ENCODE measurements at regions not wholly inside any gene's neighbourhood (a gene's known extent, or its start where the extent isn't known, plus 50 kb on each side); places are given as distances from the start of the nearest gene placed in this dataset.
A peak's percentile ranks its signal among the peaks of the same experiment; 100 is the strongest.

DNA sequence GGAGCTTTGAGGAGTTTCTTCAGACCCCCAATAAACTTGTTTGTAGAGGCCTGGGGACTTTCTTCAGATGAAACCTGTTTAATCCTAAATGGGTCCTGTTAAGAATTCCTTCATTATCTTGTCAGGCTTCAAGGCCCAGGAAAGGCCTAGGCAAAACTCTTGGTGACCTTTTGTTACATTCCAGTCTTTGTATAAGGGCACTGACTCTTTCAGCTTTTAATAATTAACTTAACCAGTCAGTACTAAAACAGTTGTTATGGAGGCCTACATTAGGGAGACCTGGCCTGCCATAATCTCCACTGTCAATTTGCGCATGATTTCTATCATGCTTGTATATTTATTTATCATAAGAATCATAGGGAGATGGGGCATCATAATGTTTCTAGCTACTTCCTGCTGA is 110.2 kb downstream of the FCRL5 start:
- Histone ChIP-seq H3K4me1 (no peaks in the 10 kb centered on the region), H3K9me3 (no peaks in the 10 kb centered on the region), H3K27me3 (no peaks in the 10 kb centered on the region), H3K27ac (no peak overlapping the region), H3K4me3 (no peak overlapping the region), H3K36me3 (no peaks in the 10 kb centered on the region)
- ATAC-seq (ENCODE audit: low FRiP score in 2 of 2) (no peak), DNase-seq (no peak)
- TF ChIP-seq, protein P1, sequence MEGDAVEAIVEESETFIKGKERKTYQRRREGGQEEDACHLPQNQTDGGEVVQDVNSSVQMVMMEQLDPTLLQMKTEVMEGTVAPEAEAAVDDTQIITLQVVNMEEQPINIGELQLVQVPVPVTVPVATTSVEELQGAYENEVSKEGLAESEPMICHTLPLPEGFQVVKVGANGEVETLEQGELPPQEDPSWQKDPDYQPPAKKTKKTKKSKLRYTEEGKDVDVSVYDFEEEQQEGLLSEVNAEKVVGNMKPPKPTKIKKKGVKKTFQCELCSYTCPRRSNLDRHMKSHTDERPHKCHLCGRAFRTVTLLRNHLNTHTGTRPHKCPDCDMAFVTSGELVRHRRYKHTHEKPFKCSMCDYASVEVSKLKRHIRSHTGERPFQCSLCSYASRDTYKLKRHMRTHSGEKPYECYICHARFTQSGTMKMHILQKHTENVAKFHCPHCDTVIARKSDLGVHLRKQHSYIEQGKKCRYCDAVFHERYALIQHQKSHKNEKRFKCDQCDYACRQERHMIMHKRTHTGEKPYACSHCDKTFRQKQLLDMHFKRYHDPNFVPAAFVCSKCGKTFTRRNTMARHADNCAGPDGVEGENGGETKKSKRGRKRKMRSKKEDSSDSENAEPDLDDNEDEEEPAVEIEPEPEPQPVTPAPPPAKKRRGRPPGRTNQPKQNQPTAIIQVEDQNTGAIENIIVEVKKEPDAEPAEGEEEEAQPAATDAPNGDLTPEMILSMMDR (IDR thresholded peaks at IDR 0.05) = no peak
- TF ChIP-seq POLR2AphosphoS5 (IDR thresholded peaks at IDR 0.05) = no peak
- TF ChIP-seq POLR2A (IDR thresholded peaks at IDR 0.05) = no peak
- no peak for TF ChIP-seq EP300 (IDR thresholded peaks at IDR 0.05)
- WGBS, 2 donors = 95 to 100% methylated on average over 1 of the region's 1 CpG

DNA sequence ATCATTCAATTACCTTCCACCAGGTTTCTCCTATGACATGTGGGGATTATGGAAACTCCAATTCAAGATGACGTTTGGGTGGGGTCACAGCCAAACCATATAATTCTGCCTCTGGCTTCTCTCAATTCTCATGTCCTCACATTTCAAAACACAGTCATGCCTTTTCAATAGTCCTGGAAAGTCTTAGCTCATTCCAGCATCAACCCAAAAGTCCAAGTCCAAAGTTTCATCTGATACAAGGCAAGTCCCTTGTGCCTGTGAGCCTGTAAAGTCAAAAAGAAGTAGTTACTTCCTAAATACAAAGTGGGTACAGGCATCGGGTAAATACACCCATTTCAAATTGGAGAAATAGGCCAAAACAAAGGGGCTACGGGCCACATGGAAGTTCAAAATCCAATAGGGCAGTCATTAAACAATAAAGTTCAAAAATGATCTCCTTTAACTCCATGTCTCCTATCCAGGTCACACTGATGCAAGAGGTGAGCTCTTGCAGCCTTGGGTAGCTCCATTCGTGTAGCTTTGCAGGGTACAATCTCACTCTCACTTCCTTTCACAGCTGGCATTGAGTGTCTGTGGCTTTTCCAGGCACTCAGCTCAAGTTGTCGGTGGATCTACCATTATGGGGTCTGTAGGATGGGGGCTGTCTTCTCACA is 112.9 kb downstream of the FCRL5 start:
- WGBS, 2 donors = 76 to 80% methylated on average over 5 of the region's 5 CpGs
- Histone ChIP-seq H3K27me3 (no peaks in the 10 kb centered on the region), H3K27ac (no peak overlapping the region), H3K9me3 (no peaks in the 10 kb centered on the region), H3K4me3 (no peak overlapping the region), H3K36me3 (no peaks in the 10 kb centered on the region), H3K4me1 (no peaks in the 10 kb centered on the region)
- no peak for ATAC-seq (ENCODE audit: low FRiP score in 2 of 2)
- no peak for DNase-seq
- TF ChIP-seq, protein P1 (IDR thresholded peaks at IDR 0.05) = no peak
- TF ChIP-seq POLR2A (IDR thresholded peaks at IDR 0.05) (no peak), POLR2AphosphoS5 (IDR thresholded peaks at IDR 0.05) (no peak), EP300 (IDR thresholded peaks at IDR 0.05) (no peak)

DNA sequence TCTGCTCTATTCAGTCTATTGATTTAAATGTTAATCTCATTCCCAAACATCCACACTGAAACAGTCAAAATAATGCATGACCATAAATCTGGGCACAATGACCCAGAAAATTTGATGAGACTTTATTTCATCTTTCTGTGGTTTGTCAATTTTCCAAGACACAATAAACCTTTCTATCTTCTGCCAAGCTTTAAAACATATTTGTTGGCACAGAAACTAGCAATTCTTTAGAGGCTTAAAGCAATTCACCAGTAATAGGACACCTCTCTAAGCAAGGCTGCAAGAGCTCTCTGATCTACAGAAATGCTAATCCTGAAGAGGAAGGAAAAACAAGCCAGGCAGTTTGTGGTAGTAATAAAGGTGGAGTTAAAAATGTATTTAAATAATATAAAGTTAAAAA is 113.7 kb downstream of the FCRL5 start:
- TF ChIP-seq POLR2A (IDR thresholded peaks at IDR 0.05) (no peak), EP300 (IDR thresholded peaks at IDR 0.05) (no peak), POLR2AphosphoS5 (IDR thresholded peaks at IDR 0.05) (no peak)
- TF ChIP-seq, protein P1 (IDR thresholded peaks at IDR 0.05) = no peak
- H3K27ac ChIP-seq = no peak overlapping the region
- DNase-seq (no peak), ATAC-seq (ENCODE audit: low FRiP score in 2 of 2) (no peak)
- H3K4me3 ChIP-seq = no peak overlapping the region
- no peaks in the 10 kb centered on the region for H3K27me3 ChIP-seq
- no peaks in the 10 kb centered on the region for H3K9me3 ChIP-seq
- no peaks in the 10 kb centered on the region for H3K36me3 ChIP-seq
- no peaks in the 10 kb centered on the region for H3K4me1 ChIP-seq

DNA sequence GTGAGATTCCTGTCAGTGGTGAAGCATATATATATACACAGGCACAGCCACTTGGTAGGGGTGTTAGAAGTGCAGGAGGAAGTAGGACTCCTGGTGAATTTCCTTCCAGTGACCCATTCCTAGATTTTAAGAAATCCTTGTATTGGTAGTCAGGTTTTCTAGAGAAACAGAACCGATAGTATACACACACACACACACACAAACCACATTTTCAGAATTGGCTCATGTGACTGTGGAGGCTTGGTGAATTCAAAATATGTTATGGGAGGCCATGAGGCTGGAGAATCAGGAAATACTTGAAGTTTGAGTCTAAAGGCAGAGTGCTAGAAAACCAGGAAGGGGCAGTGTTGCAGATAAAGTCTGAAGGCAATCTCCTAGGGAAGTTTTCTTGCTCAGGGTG is 114.2 kb downstream of the FCRL5 start:
- no peak for ATAC-seq (ENCODE audit: low FRiP score in 2 of 2)
- Histone ChIP-seq H3K4me3 (no peak overlapping the region), H3K9me3 (no peaks in the 10 kb centered on the region), H3K36me3 (no peaks in the 10 kb centered on the region), H3K27me3 (no peaks in the 10 kb centered on the region), H3K4me1 (no peaks in the 10 kb centered on the region), H3K27ac (no peak overlapping the region)
- no peak for TF ChIP-seq EP300 (IDR thresholded peaks at IDR 0.05)
- TF ChIP-seq POLR2A (IDR thresholded peaks at IDR 0.05) = no peak
- DNase-seq = no peak
- WGBS, 2 donors = 38 to 72% methylated on average over 1 of the region's 1 CpG

DNA sequence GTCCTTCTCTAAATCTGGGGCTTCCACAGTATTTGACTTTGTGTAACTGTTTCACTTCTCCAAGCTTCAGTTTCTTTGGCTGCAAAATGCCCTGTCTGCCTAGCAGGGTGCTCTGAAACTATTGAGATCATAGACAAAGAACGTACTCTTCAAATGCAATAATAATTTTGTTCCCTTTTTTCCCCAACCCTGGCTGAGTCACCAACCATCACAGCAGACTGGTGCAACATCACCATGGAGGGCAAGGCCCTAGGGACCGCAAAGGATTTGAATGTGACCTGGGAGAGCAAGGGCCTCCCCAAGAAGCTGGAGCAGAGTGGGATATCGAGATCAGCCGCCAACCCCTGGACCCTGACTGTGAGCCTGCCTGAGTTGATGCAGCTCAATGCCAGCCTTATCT is 115.0 kb downstream of the FCRL5 start:
- DNase-seq (peak in 1 of 2 donors; percentile 28), ATAC-seq (ENCODE audit: low FRiP score in 2 of 2) (peak; percentile 63 to 68)
- no peak overlapping the region for H3K4me3 ChIP-seq
- 74 to 91% methylated on average over 4 of the region's 4 CpGs for WGBS, 2 donors
- no peaks in the 10 kb centered on the region for H3K36me3 ChIP-seq
- no peaks in the 10 kb centered on the region for H3K4me1 ChIP-seq
- H3K27ac ChIP-seq = no peak overlapping the region
- H3K9me3 ChIP-seq = no peaks in the 10 kb centered on the region
- TF ChIP-seq, protein P1 (IDR thresholded peaks at IDR 0.05) = no peak
- TF ChIP-seq POLR2A (IDR thresholded peaks at IDR 0.05) (no peak), EP300 (IDR thresholded peaks at IDR 0.05) (no peak), POLR2AphosphoS5 (IDR thresholded peaks at IDR 0.05) (no peak)
- H3K27me3 ChIP-seq = no peaks in the 10 kb centered on the region

All from upper lobe of left lung (tissue), 6 donors.